Activated T-cell treated with anti-CD3 and anti-CD28 coated beads for 1 hour (primary cell): ENCODE measurements at regions not wholly inside any gene's neighbourhood (a gene's known extent, or its start where the extent isn't known, plus 50 kb on each side); places are given as distances from the start of the nearest gene placed in this dataset.

Experiments used
- DNase-seq: peaks from one replicate; pipeline ENCODE4 v3.0.0-alpha.2; 2020; ENCODE audit warnings: low read depth

DNA sequence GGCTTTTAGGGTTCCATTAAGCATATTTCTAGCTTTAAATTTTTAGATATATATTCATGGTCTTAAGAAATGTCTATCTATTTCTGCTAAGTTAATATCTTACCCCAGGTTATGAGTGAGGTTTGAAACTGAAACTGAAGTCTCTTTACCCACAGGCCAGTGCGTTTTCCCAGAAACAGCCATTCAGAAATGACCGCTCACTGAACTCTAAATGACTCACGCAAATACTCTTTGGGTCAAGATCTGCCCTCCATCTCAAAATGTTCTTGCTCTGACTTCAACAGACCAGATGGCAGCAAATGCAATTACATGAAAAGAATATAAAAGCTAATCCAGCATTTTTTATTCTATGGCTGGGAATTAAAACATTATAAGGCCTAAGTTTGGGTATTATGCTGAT is 315.2 kb downstream of the TDRD15 start:
- DNase-seq = no peak

DNA sequence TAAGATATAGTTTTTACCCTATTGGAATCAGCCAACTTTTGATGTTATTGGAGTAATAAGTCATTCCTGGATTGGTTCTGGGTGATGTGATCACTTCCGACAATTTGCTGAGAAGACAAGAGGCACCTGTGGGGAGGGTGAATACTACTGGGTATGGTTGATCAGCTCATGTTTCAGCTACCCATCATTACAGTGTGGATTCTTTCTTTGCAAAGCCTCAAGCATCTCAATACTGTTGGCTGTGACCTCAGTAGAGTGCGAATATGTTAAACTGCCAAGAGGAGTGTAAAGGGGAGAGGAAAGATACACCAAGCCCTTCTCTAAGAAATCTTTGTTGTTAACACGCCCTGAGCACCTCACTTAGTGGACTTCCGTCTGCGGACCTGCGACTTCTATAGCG is 317.7 kb downstream of the TDRD15 start:
- DNase-seq = no peak

DNA sequence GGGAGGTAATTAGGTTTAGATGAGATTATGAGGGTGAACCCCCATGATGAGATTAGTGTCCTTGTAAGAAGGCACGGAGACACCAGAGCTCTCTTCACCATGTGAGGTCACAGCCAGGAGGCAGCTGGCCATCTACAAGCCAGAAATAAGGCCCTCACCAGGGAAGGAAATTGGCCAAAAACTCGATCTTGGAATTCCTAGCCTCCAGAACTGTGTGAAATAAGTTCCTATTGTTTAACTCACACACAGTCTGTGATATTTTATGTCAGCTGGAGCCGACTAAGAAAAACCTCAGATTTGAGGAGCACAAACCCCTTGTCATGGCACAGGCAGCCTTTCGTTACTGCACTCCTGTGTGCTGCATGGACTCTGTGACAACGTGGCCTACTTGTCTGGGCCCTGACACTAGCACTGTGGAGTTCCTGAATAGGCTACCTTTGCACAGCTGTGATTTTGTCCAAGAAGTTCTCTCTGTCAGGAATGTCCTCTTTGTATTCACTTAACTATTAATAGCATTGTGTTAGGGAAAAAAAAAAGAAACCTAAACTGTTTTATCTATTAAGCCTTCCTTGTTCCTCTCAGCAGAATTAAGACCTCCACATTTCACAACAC is 319.8 kb downstream of the TDRD15 start:
- no peak for DNase-seq

DNA sequence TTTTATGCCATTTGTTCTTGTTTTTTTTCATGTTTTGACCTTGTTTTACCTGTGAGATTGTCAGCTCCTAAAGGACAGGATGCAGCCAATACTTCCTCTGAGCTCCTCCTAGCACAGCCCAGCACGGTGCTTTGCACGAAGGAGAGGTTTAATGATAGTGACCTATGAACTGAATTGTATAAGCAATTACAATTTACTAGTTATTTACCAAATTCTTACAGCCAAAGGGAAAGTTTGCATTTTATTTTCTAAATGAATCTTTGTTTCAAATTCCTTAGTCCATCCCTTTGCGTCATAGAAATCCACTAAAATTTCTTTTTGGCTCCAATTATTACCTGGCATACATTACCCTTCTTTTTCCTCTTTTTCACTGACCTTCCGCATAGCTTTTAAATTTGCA is 326.1 kb downstream of the TDRD15 start:
- no peak for DNase-seq

DNA sequence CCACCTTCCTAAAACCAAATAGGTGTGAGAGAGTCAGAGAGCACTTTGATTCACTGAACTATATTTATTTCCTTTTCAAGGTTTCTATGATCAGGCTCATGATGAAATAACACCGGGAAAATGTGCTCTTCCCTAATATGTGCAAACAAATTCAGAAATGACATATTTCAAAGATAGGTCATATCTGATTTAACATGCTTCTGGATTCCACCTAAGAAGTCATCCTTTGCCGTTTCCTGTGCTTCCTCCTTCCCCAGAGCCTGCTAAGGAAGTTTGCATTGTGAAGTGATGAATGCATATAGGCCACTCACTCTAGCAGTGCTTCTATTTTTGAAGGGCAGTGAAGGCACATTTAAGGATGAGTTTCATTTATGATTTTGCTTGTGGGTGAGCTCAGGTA is 327.6 kb downstream of the TDRD15 start:
- no peak for DNase-seq

DNA sequence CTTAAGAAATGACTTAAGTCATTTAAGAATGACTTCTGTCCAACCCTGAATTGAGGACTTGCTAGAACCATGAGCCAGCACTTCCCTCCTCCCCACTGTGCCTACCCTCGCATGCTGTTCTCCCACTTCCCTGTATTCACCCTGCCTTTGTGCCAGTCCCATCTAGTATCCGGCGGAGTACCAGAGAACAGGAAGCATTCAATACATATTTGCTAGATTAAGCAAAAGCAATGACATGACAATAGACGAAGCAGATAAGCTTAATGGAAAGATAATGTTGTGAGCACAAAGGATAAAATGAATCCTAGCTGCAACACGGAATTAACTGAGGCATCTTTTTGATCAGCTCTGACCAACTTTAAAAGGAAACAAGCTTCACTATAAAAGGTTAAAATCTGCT is 328.5 kb downstream of the TDRD15 start:
- no peak for DNase-seq

DNA sequence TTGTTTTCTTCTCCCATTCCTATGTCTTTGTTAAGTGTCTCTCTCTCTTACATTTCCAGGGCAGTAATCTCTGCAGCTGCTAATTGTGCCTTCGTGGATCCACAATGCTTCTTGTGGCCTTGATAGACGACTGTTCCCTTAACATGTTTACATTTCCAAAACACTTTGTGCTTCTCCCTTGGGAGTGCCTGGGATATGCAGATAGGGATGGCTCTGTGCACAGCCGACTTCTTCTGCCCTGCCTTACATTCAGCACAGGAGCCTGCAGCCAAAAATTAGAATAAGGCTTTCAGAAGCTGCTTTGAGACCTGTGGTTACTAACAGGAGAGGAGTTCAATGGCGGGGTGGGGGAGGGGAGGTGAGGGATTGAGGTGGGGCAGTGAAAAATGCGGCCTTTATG is 328.9 kb downstream of the TDRD15 start:
- DNase-seq = no peak

DNA sequence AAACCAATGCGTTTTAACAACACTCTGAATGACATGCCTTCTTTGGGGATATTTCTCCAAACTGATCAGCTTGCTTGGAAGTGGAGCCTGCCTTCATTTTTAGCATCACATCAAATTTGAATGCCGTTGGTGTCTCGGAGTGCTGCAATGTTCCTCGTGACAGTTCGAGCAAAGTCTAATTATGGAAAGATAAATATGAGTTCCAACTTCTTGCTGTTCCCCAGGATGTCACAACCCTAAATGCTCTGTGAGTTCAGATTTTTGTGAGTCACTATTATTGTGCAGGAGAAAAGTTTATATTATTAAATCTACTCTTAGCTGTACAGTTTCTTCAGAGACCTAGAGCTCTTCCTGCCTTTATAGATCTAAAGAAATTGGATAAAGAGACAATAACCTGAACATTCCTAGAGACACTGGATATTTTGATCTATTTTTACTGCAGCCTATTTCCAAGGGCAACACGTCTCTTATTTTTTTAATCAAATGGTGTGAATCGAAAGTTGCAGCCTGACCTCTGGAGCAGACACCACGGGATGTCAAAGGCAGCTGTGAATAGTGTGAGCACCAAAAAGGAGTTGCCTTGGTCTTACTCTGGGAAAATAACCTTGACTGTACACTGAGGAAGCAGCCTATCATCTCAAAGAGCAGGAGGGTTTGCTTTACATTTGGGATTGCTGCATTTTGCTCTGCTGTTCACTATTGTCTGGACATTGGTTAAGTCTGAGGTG is 330.1 kb downstream of the TDRD15 start:
- DNase-seq = no peak

DNA sequence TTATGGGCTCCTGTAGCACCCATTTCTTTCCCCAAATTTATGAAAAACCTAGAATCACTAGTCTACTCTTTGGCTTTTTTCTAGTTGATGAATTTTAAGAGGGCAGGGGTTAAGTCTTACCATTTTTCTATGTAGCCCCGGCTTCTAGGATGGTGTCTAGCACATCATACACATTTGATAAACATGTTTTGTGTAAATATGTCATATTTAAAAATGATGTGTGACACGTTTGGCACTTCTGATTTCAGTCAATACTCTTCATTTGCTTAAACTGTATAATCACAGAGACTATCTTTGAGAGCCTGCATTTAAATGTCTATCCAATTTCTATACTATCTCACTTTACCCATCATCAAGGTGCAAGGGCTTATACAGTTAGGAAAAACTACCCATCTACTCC is 331.1 kb downstream of the TDRD15 start:
- no peak for DNase-seq

DNA sequence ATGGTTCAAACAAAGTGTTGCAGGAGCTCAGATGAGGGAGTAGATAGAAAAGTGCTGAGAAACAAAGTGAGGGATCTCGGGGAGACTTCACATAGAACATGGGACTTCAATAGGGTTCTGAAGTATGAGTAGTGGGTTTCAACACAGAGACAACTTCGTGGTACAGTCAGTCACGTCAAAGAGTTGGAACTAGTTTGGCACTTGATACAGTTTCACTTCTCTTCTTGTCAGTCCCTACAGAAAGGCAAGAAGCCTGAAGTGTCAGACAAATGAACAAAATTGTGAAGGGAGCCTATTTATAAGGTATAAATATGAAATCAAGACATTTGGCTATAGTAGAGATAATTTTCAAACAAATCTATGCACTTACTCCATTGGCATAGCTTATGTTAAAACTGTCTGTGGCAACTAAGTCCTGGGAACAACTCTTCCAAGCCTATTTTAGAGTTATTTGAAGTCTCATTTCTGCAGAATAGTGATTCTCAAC is 338.0 kb downstream of the TDRD15 start:
- DNase-seq = no peak

DNA sequence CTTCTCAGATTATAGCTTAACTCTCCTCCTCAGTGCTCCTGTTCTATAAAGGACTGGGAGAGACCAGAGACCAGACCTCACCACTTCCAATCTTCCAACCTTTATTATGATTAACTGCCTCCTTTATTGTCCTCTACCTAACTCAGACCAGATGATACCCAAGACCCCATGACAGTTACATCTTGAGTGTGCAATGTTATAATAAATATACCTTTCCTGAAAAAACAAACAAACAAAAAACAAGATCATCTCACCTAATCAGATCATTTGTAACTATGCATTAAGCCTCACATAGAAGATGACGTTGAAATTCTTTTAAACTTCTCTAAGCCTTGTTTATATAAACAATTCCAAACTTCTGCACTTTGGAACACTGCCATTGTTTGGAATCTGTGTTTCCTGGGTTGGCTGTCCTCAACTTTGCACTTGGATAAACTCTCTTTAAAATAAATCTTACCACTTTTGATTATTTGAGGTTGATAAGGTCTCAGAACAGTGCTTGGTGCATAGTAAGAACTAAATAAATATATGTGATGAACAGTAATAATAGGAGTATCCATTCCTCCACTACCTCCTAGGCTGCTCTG is 342.7 kb downstream of the TDRD15 start:
- DNase-seq = no peak

DNA sequence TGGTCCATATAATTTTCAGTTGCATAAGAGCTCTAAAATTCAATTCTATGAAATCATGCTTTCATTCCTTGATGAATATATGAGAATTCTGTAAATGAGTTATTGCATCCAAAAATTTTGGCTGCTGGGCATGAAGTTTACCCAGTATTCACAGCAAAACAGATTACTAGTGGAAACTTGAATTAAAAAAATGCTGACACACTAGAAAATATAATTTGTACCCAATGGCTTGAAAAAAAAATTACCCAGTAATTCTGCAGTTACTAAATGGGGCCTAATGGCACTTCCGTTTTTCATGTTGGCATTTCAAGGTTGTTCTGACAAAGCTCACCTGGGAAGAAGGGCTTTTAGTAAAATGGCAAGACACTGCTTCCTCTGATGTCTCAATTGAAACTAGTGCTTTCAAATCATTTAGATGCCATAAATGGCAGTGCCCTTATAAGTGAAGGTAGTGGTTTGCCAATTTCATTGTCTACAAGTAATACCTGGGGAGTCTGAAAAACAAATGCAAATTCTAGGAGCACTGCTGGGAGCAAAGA is 343.6 kb downstream of the TDRD15 start:
- no peak for DNase-seq

DNA sequence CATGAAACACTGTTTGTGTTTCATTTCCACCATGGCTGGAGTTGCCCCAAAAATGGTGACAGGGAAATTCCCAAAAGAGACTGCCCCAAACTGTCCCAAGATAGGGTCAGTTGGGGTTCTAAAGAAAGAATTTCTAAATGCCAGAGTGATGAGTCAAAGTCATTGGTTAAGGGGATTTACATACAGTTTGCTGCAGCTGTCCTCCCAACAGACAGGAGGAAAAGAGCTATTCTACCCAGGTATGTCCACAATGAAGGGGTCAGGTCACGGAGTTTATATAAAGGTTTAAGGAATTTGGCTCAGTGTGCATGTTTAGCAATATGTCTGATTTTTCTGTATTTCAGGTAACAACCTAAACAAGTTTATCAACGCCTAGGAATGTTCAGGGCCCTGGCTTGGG is 344.1 kb downstream of the TDRD15 start:
- DNase-seq = no peak

DNA sequence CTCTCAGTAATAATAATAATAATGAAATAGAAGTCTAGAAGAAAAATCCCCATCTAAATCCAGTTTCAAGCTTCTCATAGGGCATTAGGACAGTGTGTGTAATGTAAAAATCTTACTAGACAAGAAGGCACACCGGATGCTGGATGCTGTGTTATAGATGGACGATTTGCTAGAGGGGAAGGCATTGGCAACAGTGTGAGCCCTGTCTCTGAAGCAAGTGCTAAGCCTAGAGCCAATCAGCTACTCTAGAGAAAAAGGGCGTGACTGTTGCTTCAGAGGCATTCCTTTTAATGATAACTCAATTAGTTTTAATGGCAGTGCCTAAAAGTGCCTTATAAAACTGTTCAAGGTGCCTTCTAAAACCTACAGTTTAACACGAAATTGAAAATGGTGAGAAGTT is 344.9 kb downstream of the TDRD15 start:
- no peak for DNase-seq

DNA sequence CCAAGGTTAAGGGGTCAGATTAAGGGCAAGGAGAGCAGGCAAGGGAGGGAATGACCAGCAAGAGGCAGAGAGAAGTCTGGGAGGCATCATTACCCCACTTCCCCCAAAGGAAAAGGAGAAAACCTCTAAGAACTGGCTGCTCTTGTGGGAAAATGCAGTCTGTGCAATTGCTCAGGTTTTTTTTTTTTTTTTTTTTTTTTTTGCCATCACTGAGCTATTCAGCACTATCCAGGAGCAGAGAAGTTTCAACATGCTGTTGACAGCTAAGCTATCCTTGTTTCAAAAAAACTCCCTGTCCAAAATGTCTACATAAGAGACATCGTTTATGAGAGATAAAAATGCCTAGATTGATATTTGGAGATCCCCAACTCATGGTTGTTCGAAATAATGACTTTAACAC is 345.4 kb downstream of the TDRD15 start:
- no peak for DNase-seq

DNA sequence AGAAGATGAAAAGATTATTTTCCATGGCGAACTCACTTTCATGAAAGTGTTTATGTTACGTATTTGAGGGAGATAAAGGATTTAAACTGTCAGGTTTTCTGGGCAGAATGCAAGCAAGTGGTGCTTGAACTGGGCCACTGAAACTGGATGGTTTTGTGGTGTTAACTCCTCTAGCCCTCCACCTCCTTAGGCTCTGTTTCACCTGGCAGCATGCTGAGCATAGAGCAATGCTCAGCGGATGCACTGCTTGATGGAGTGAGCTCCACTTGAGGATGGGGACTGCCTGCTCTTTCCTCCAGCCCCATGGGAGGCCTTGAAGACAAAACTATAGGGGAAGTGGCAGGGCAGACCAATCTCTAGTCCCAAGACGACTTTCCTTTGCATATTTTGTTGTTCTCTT is 345.8 kb downstream of the TDRD15 start:
- DNase-seq = no peak

DNA sequence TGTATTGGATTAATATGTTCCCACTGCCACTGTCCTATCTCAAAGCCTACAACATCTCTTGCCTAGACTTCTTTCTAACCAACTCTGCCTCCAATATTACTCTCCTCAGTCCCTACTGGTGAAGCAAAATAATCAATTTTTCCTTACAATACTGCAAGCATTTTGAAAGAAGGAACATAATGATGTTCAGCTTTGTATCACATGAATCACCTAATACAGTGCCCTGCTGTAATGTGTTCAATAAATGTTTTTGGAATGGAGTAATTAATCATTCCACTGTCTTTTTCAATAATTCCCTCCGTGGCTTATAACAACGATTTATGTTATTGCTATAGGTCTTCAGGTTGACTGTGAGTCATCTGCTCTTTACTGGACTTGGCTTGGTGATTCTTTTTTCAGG is 356.4 kb downstream of the TDRD15 start:
- DNase-seq = no peak

DNA sequence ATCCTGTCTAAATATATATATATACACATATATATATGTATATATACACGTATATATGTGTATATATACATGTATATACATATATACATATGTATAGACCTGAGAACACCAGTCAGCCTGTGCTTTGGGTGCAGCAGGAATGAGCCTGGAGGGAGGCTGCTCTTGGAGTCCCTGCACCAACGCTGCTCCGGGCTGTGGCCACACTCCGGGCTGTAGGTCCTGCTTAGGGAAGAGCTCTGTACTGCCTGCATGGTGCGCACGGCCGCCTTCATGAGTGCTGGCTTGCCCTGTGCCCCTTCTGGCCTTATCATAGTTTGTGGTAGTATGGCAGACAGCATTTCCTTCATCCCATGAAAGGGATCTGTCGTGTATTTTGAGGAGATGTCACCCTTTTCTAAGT is 360.9 kb downstream of the TDRD15 start:
- no peak for DNase-seq

DNA sequence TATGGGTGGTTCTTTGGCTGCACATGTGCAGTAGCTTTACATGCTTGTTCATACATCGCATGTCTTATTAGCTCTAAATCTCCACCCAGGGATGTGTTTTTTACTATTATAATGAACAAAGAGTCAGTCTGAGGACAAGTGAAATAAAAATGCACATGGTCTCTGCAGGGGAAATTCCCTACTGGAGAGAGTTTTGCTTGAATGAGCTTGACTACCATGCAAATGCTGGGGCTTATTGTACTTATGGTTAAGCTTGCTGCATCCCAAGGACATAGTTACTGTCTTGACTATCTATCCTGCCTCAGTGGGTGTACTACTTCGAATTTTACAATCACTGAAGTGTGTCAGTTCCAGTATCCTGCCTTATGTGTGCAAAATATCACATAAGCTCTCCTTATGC is 362.7 kb downstream of the TDRD15 start:
- no peak for DNase-seq

DNA sequence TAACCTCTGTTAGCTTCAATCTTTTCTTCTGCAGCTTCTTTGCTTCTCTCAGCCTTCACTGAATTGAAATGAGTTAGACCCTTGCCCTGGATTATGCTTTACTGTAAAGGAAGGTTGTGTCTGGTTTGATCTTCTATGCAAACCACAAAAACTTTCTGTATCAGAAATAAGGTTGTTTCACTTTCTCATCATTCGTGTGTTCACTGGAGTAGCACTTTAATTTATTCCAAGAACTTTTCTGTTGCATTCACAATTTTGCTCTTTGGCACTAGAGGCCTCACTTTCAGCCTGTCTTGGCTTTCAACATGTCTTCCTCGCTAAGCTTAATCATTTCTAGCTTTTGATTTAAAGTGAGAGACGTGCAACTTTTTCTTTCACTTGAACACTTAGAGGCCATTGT is 365.3 kb downstream of the TDRD15 start:
- no peak for DNase-seq

DNA sequence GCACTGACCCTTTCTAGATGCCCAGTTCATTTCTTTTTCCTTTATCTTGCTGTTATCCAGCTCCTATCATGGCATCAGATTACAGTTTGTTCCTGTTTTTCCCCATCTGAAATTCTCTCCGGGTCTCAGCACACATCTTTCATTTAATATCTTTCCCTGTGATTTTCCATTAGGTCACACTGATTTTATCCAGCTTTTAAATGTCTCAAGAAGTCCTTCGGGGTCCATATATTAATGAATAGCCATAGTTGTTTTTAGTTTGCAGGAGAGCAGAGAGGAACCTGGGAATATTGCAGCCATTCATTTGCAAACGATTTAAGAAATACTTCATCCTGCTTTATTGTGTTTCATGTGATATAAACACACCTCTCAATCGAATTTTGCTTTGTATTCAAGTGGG is 374.2 kb downstream of the TDRD15 start:
- DNase-seq = no peak

DNA sequence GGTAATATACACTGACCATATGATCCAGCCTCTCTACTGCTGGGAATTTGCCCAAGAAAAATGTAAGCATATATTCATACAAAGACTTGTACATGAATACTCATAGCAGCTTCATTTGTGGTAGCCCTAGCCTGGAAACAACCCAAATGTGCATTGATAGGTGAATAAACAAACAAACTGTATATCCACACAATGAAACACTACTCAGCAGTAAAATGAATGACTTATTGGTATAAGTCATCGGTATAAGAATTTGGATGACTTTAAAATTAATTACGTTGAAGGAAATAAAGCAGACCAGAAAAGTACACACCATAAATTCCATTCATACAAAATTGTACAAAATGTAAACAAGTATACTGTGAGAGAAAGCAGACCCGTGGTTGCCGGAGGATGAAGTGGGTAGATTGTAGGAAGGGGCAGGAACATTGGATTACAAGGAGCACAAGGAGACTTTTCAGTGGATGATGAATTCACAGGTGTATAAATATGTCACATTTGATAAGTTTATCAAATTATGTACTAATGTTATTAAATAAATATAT is 376.7 kb downstream of the TDRD15 start:
- DNase-seq = no peak

DNA sequence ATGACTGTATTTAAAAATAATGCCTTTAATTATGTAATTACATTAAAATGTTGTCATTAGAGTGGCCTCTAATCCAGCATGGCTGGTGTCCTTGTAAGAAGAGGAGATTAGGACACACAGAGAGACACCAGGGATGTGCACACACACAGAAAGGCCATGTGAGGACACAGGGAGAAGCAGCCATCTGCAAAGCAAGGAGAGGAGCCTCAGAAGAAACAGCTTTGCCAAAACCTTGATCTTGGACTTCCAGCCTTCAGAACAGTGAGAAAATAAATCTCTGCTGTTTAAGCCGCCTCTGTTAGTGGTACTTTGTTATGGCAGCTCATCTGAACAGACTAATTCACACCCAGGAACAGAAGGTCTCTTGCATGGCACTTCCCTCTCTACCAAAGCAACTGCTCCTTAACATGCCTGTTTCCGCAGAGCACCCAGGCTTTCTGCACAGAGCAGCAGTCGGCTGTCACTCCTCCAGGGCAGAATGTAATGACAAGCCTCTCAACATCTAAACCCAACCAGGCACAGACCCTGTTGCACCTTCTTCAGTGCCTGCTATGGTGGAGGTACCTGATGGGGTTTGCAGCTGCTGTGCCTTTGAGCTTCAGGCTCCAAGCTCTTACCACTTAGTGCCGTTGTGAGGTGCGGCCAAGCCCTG is 377.7 kb downstream of the TDRD15 start:
- no peak for DNase-seq
